GM12872 (cell line): ENCODE measurements at regions not wholly inside any gene's neighbourhood (a gene's known extent, or its start where the extent isn't known, plus 50 kb on each side); places are given as distances from the start of the nearest gene placed in this dataset.

Experiments used
- CTCF ChIP-seq: IDR thresholded peaks from 3 replicates; pipeline ENCODE4 v1.5.1; 2011; ENCODE audit warnings: low read depth, mild to moderate bottlenecking, low read length, moderate library complexity; ENCODE audit not compliant: insufficient read depth

GRCh38 chr18:1446765-1447164 lies 542.1 kb downstream of the ADCYAP1 start:
- TF ChIP-seq CTCF, result no peak

GRCh38 chr18:1452821-1453220 lies 548.1 kb downstream of the ADCYAP1 start:
- no peak for TF ChIP-seq CTCF

GRCh38 chr18:1455605-1456004 lies 550.9 kb downstream of the ADCYAP1 start:
- TF ChIP-seq CTCF, result no peak

DNA sequence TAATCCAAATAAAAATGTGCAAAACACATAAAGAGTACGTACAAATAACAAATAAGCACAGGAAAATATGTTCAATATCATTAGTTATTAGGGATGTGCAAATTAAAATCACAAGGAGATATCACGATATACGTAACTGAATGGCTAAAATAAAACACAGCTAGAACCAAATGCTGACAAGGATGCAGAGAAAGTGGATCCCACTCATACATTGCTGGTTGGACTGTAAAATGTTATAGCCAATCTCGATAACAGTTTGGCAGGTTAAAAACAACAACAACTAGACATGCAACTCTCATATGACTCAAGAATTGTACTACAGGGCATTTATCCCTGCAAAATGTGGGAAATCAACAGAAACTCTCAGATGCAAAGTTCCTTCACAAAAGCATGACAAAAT lies 553.9 kb downstream of the ADCYAP1 start:
- TF ChIP-seq CTCF, result no peak

GRCh38 chr18:1463981-1464380 lies 559.3 kb downstream of the ADCYAP1 start:
- no peak for TF ChIP-seq CTCF

DNA sequence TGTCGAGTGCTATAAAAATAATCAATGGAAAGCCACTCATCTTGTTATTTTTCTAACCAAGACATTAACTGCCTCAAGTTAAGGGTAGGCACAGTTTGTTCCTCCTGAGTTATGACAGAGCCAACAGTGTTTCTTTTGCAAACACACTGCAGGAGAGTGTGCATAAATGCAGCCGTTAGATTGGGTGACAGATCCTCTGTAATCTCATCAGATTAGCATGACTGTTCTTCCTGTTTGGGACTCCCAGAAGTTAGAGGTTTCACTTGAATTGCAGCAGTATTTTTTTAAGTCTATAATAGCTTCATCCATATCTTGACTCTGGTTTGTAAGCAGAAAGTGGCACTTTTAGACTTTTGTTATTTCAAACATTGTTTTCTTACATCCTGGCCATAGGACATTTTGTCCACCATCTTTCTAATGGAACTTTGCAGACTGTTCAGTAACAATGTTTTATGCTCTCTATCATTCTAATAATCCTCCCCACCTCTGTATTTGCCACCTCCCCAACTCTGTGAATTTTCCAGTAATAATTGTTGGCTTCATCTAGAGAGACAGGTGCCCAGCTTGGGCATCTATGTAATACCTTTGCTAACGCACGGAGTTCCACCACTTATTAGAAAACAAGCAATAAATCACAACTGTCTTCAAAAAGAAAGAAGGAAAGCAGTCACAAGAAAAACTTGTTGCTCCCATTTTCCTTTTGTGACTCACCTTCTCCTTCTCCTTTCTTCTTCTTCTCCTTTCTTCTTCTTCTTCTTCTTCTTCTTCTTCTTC lies 560.0 kb downstream of the ADCYAP1 start:
- TF ChIP-seq CTCF, result no peak

DNA sequence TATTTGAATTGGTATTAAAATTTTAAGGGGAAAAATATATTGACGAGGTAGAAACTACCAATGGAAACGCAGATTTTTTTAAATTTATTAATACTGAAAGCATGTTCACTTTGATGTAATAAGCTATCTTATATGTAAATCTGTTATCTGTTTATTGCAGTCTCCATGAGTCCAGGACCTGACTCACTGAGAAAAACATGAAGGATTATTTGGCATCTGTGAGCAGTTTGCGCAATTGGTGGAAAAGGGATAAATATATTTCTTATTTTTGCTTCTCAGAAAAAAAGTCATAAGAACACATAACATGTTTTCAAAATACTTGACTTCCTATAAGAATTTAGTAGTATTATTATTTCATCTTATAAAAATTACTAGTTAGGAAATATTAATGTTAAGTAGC lies 561.4 kb downstream of the ADCYAP1 start:
- no peak for TF ChIP-seq CTCF

- TF ChIP-seq CTCF, result no peak
Measured at GRCh38 chr18:1467461-1467964, 562.8 kb downstream of the ADCYAP1 start.
